ENCODE measurements at regions not wholly inside any gene's neighbourhood (a gene's known extent, or its start where the extent isn't known, plus 50 kb on each side); places are given as distances from the start of the nearest gene placed in this dataset.

DNA sequence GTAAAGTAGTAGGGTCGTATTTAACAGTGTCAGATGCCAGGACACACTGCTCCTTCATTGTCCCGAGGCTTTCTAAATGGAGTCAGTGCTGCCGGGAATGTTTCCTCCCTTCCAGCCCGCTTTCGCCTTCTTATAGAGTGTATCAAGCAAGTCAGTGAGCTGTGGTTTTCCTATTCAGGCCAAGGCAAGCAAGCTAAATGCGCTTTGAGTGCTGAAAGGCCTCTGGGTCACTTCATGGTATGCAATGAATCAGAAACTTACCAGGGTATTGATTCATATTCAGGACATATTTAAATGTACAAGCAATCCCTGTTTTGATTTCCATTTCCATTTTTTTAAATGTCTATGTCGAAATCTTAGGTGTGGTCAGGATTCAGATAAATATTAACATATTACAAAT lies 327.9 kb upstream of the SOX9 start:
- no peaks in the 10 kb centered on the region for H3K36me3 Mint-ChIP-seq
- H3K27me3 Mint-ChIP-seq (ENCODE audit: low read depth): no peaks in the 10 kb centered on the region
- TF ChIP-seq, protein P1, sequence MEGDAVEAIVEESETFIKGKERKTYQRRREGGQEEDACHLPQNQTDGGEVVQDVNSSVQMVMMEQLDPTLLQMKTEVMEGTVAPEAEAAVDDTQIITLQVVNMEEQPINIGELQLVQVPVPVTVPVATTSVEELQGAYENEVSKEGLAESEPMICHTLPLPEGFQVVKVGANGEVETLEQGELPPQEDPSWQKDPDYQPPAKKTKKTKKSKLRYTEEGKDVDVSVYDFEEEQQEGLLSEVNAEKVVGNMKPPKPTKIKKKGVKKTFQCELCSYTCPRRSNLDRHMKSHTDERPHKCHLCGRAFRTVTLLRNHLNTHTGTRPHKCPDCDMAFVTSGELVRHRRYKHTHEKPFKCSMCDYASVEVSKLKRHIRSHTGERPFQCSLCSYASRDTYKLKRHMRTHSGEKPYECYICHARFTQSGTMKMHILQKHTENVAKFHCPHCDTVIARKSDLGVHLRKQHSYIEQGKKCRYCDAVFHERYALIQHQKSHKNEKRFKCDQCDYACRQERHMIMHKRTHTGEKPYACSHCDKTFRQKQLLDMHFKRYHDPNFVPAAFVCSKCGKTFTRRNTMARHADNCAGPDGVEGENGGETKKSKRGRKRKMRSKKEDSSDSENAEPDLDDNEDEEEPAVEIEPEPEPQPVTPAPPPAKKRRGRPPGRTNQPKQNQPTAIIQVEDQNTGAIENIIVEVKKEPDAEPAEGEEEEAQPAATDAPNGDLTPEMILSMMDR (IDR thresholded peaks at IDR 0.05; ENCODE audit: unreplicated experiment): no peak
- no peaks in the 10 kb centered on the region for H3K4me1 Mint-ChIP-seq
- no peak overlapping the region for H3K27ac Mint-ChIP-seq
- H3K4me3 Mint-ChIP-seq: no peak overlapping the region
- no peak for DNase-seq (ENCODE audit: low spot score in 2 of 2, unreplicated experiment in 2 of 2)
- no peaks in the 10 kb centered on the region for H3K9me3 Mint-ChIP-seq

GRCh38 chr17:71793518-71793917 lies 327.3 kb upstream of the SOX9 start:
- DNase-seq (ENCODE audit: low spot score in 2 of 2, unreplicated experiment in 2 of 2): no peak
- H3K36me3 Mint-ChIP-seq: no peaks in the 10 kb centered on the region
- no peaks in the 10 kb centered on the region for H3K27me3 Mint-ChIP-seq (ENCODE audit: low read depth)
- no peaks in the 10 kb centered on the region for H3K9me3 Mint-ChIP-seq
- no peaks in the 10 kb centered on the region for H3K4me1 Mint-ChIP-seq
- TF ChIP-seq, protein P1 (IDR thresholded peaks at IDR 0.05; ENCODE audit: unreplicated experiment): no peak
- H3K27ac Mint-ChIP-seq: no peak overlapping the region
- no peak overlapping the region for H3K4me3 Mint-ChIP-seq

GRCh38 chr17:71798701-71799100 lies 322.1 kb upstream of the SOX9 start:
- no peaks in the 10 kb centered on the region for H3K36me3 Mint-ChIP-seq
- H3K4me1 Mint-ChIP-seq: peaks cover 2% of the 10 kb centered on the region
- TF ChIP-seq, protein P1 (IDR thresholded peaks at IDR 0.05; ENCODE audit: unreplicated experiment): no peak
- no peaks in the 10 kb centered on the region for H3K27me3 Mint-ChIP-seq (ENCODE audit: low read depth)
- H3K9me3 Mint-ChIP-seq: no peaks in the 10 kb centered on the region
- no peak for DNase-seq (ENCODE audit: low spot score in 2 of 2, unreplicated experiment in 2 of 2)
- H3K27ac Mint-ChIP-seq: no peak overlapping the region
- H3K4me3 Mint-ChIP-seq: no peak overlapping the region

- H3K27me3 Mint-ChIP-seq (ENCODE audit: low read depth): no peaks in the 10 kb centered on the region
- TF ChIP-seq, protein P1 (IDR thresholded peaks at IDR 0.05; ENCODE audit: unreplicated experiment): no peak
- H3K4me3 Mint-ChIP-seq: no peak overlapping the region
- H3K4me1 Mint-ChIP-seq: peaks cover 2% of the 10 kb centered on the region
- no peak overlapping the region for H3K27ac Mint-ChIP-seq
- DNase-seq (ENCODE audit: low spot score in 2 of 2, unreplicated experiment in 2 of 2): no peak
- H3K9me3 Mint-ChIP-seq: no peaks in the 10 kb centered on the region
- H3K36me3 Mint-ChIP-seq: no peaks in the 10 kb centered on the region
These were observed 321.2 kb upstream of the SOX9 start for GRCh38 chr17:71799657-71800056.

DNA sequence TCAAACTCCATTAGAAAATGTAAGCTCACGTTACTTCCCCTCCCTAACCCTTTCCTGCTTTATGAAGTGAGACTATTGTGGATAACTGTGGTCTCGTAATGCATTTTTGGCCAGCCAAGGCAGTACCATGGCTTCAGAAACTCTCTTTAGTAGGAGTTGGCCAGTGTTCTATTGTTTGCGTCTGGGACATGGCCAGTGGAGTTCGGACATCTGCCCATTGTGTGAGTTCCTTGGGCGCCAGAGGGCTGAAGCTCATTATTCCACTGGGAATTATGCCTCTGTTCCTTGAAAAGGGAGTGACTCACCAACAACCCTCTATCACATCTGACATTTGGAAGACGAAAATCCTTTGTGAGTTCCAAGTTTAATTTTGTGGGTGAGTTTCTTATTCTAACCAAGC lies 319.5 kb upstream of the SOX9 start:
- Mint-ChIP-seq H3K4me1 (peaks cover 2% of the 10 kb centered on the region), H3K27ac (no peak overlapping the region), H3K9me3 (no peaks in the 10 kb centered on the region), H3K4me3 (no peak overlapping the region), H3K36me3 (no peaks in the 10 kb centered on the region), H3K27me3 (ENCODE audit: low read depth) (no peaks in the 10 kb centered on the region)
- TF ChIP-seq, protein P1 (IDR thresholded peaks at IDR 0.05; ENCODE audit: unreplicated experiment): no peak
- no peak for DNase-seq (ENCODE audit: low spot score in 2 of 2, unreplicated experiment in 2 of 2)

GRCh38 chr17:71802663-71803062 lies 318.2 kb upstream of the SOX9 start:
- Mint-ChIP-seq H3K36me3 (no peaks in the 10 kb centered on the region), H3K27ac (no peak overlapping the region), H3K4me1 (peaks cover 2% of the 10 kb centered on the region), H3K27me3 (ENCODE audit: low read depth) (no peaks in the 10 kb centered on the region), H3K9me3 (peaks cover 4% of the 10 kb centered on the region), H3K4me3 (no peak overlapping the region)
- DNase-seq (ENCODE audit: low spot score in 2 of 2, unreplicated experiment in 2 of 2): no peak
- TF ChIP-seq, protein P1 (IDR thresholded peaks at IDR 0.05; ENCODE audit: unreplicated experiment): no peak
